Effector CD4-positive, alpha-beta T cell (primary cell): ENCODE measurements at regions not wholly inside any gene's neighbourhood (a gene's known extent, or its start where the extent isn't known, plus 50 kb on each side); places are given as distances from the start of the nearest gene placed in this dataset.

Experiments
- DNase-seq: peaks from one replicate; pipeline ENCODE4 v3.0.0-alpha.2; 2020

DNA sequence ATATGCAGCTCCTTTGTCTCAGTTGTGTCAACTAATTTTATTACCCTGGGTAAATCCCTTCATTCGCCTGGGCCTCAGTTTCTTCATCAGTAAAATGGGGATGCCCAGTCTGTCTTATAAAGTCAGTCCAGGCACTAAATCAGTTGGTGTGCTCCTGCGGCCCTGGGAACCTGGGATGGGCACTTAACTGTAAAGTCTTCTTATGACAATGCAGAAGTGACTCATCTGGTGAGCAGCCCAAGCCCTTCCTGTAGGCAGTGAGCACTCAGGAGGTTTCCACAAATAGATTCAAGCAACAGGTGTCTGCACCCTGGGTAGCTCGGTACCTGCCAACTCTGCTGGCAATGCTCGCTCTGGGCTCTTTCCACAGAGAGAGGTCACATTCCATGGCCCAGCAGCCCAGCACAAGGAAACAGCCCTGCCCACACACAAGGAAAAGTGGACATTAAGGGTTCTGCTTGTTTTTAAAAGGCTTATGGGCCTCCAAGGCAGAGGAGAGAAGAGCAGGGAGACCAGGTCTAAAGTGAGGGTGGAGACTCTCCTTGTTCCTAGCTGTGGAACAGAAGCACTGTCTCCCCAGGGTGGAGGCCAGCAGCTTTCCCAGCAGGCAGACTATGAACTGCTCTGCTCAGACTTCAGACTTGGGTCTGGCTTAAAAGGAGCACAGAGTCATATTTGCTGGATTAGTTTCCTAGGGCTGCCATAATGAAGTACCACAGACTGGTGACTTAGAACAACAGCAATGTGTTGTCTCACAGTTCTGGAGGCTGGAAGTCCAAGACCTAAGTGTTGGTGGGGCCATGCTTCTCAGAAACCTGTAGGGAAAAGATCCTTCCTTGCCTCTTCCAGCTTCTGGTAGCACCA, 89.7 kb upstream of the ADRA1B start:
- DNase-seq, result no peak

DNA sequence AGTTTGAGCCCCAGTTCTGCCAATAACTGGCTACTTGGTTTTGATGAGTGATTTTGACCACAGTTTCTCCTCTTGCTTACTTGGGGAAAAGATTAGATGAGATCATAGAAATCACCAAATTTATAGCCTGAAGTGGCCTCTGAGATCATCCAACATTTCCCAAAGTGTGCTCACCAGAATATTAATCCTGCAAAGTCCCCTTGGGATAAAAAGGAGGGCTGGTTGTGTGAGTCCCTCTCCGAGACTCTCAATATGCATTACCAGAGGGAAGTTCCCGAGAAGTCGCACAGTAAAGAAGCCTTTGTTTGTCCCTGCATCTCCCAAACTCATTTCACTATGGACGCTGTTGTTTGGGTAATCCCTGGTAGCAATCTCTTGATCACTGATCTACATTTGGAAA, 88.4 kb upstream of the ADRA1B start:
- no peak for DNase-seq

DNA sequence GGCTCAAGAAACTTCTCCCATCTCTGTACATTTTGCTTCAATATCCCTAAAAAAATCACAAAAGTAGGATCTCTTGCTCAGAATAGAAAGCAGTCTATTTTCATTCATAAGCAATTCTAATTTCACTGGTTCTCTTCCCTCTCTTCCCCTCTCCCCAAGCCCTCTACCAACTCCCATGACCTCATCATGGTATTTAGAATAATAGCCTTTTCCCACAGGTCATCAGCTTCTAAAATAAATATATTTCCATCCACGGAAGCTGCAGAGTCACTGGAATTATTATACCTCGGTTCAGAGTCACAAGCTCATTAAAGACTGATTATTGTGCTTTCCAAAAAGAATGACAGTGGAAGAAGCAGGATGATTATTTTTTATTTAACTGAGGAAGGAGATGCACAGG, 84.2 kb upstream of the ADRA1B start:
- DNase-seq, result no peak

DNA sequence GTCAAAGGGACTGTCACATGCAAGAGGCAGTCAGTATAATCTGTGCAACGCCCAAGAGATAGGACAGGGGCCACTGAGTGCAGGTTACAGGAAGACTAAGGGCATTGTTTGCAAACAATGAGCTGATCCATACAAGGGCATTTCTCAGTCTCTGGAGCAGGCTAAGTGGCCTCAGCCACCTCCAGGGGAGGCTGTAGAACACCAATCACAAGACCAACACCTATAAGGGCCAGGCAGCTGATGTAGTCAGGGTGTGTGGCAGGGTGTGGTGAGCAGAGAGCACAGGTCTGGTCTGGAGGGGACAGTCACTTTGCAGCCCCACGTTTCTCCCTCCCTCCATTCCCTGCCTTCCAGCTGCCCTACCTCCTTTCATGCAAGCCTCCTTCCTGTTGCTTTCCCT, 83.2 kb upstream of the ADRA1B start:
- DNase-seq, result no peak

DNA sequence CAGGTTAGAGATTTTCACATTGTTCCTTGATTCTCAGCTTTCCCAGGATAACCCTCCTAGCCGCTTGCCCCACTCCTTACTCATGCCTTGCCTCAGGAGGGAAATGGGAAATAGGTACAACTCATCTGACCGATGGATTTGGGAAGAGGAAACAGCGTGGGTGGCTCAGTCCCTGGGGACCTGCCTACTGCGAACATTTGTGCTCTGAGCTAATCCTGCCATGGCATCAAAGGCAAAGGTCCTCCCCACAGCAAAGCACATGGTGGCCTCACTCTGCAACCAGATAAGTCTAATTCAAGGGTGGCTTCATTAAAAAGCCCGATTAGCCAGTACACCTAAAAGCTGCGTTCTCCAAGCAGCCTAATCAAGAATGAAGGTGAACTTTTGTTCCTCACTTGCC, 82.4 kb upstream of the ADRA1B start:
- no peak for DNase-seq

DNA sequence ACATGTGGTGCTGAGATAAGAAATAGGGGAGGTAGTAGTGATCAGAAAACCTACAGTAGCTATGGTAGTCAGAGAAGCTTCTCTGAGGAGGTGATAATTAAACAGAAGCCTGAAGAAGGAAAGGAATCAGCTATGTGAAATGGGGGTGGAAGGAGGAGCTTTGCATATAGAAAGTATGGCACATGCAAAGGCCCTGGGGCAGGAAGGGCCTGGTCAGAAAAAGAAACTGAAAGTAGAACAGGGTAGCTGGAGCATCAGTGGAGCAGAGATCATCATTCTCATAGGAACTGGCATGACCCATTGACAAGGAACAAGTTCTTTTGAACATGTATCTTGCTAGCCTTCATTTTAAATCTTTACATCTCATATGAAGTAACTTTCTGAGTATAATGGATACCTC, 80.7 kb upstream of the ADRA1B start:
- DNase-seq, result no peak

DNA sequence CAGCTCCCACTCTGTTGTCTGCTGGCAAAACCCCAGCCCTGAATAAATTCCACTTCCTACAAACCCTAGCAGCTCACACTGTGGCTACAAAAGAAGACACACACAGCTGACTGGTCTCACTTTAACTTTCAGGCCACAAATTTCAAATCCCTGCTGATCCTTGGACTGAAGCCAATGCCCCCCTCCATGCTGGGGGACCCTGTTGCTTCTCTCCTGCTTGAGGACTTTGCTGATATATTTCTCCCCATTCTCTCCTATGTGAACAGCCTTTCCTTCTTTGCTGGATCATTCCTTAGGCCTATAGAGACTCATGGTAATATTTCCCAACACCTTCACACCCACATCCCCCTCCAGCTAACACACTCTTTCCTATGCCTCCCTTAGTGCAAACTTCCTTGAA, 79.6 kb upstream of the ADRA1B start:
- DNase-seq, result no peak

DNA sequence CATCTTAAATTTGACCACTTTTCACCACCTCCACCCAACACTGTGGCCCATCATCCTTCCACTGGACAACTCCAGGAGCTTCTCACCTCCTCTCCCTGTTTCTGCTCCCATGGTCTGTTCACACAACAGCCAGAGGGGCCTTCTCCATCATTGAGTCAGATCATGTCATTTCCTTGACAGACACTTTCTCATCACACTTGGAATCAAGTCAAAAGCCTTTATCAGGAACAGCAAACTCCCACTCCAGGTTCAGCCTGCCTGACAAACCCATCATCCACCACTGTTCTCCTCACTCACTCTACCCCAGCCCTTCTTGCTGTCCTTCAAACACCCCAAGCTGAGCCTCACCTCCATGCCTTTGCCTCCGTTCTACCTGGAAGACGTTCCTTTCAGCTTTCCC, 78.4 kb upstream of the ADRA1B start:
- DNase-seq, result no peak

DNA sequence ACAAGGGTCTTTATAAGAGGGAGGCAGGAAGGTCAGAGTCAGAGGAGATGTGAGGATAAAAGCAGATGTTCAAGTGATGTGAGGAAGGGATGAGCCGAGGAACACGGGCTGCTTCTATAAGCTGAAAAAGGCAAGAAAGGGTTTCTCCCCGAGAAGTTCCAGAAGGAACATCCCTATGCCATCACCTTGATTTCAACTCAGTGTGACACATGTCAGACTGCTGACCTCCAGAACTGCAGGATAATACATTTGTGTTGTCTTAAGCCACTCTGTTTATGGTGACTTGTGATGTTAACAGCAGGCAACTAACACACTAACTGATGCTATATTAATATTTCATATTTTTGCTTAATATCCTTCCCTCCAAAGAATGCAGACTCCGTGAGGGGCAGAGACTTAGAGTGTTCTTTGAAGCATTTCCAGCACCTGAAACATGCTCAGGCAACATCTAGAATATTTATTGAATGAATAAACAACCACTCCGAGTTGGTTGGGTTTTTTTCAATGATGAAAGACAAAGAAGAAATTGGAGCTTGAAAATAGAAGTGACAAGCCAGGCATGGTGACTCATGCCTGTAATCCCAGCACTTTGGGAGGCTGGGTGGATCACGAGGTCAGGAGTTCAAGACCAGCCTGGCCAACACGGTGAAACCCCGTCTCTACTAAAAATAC, 77.6 kb upstream of the ADRA1B start:
- no peak for DNase-seq

DNA sequence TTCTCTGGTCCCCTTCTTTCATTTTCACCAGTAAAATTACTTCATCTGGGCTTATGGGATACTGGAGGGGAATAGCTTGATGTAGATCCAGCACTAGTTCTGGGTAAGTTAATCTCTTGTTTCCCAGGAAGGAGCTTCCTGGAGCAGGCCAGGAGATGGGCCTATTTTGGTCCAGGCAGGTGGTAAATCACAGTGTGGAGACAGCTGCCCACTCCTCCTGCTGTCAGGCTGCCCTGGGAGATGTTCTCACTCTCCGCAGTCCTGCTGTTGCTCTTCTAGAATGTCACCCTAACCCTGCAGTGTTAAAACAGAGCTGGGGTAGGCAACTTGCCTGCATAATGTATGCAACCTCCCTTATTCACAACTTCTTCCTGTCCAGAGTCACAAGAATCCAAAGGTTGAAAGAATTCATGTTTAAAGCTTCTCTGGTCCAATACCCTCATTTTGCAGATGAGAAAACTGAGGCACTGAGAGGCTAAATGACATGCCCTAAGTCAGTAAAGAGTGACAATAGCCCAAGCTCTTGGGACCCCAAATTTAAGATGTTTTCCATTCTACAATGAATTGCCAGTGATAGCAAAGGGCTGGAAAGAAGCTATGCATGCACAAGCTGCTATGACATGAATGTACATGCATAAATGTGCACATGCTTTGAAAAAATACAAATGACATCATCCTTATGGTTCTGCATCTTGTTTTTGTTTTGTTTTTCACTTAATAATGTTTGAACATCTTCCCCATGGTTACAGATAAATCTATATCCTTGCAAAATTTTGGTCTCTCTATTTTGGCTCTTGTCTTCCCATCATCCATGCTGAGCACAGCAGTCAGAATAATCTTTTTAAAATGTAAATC, 71.8 kb upstream of the ADRA1B start:
- no peak for DNase-seq

DNA sequence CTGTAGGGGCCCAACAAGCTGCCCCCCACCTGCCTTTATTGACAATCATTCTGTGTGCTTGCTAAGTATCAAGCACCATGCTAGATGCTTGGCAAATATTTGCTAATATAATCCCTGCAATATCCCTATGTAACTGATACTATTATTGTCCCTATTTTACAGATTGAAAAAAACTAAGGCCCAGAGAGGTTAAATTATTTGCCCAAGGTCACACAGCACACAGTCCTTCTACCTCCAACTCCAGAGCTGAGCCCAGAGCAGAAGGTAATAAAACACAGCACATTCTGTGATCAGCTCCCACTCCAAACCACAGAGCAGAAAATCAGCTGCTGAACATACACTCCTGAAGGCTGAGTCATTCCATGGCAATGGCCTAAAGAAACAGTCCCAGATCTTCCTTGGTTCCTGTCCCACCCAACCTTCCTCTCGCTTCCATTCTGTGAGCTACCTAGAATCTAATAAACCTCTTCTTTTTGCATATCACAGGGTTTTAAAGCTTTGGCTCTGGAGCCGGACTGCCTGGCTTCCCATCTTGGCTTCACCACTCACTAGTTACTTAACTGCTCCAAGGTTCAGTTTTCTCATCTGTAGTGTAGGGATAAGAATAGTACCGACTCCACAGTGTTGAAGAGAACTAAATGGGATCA, 66.7 kb upstream of the ADRA1B start:
- no peak for DNase-seq

DNA sequence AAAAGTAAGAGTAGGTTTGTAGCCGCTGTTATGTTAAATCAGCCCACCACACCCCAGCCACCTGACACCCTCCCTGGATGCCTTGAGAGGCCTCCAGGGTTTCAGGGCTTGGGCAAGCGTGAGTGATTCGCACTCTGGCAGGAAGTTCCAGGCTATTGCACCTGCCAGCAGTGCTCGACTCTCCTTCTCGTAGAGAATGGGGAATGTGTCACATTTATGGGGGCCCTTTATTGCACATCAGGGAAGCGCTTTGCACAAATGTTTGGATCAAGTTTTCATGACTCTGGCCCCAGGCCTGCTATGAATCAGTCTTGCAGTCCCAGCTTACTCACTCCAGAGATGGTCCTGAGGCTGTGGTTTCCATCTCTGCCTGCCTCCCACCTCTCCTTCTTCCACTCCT, 66.1 kb upstream of the ADRA1B start:
- DNase-seq, result no peak

DNA sequence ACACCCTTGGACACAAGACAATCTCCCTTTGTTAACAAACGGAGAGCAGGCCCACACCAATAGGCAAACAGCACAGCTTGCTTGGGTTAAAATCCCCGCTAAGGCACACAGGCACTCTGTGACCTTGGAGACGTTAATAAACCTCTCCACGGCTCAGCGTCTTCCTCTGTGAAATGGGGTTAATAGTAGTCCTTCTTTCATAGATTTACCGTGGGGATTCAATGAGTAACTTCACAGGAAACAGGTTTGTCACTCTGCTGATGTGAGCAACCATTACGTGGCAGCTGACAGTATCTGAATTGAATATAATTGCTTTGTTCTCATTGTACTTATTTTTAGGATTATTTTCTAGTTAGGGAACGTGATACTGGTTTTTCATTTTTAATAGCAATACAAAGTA, 65.2 kb upstream of the ADRA1B start:
- no peak for DNase-seq

DNA sequence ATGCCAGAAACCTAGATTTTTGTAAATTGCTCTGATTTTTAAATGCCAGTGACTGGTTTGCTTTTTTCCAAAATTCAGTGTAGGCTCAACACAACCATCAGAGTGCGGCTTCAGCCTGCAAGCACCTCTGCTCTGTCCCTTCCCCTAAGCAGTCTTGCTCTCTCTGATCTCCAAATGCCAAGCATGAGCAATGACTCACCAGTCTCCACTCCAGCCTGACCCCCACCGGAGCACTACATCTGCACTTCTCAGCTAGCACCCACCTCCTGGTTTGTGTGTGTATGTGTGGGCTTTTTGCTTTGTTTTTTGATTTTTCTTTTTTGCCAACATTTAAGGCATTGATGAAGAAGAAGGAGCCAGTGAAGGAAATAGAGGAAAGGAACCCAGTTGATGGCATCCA, 61.4 kb upstream of the ADRA1B start:
- no peak for DNase-seq

DNA sequence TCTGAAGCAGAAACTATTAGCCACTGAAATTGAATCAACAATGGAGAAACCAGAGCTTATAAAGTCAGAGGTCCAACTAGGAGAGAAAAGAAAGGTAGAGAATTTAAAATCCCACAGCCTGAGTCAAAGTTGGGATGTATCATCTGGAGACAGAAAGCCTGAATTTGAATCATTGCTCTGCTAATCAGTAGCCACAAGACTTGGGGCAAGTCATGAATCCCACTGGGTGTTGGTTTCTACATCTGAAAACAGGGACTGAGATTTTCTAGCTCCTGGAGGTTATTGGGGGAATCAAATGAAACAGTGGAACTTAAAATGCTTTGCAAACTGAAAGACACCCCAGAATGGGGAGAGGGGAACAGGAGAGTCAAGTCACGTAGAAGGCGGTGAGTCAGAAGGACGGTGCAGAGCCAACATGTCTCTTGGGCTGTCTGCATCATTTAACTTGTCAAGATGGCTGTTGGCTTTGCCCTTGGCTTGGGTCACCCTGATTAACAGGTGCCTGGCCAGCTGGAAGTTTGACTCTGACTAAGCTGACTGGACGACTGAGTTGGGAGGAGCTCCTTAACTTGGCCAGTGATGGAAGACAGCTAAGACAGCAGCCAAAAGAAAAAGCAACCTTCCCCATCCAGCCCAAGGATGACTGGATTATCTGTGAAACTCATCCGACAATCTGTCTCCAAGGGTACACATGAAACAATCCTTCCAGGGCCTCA, 60.6 kb upstream of the ADRA1B start:
- no peak for DNase-seq

DNA sequence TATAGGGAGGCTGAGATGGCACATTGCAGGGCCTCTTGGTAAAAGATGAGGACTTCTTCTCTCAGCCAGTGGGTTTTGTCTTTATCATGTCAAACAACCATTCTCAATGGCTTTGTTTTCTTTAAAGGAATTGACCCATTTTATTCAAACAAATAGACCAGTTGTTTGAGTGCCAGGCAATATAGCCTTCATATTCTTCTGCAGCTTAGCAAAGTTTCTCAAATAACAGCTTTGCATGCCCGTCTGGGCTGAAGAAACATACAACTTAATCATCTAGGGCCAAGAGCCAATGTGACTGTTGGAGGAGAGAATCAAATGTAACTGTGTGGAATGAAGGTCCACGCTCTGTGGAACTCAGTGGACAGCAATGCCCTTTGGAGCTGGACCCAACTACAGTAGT, 57.4 kb upstream of the ADRA1B start:
- no peak for DNase-seq

DNA sequence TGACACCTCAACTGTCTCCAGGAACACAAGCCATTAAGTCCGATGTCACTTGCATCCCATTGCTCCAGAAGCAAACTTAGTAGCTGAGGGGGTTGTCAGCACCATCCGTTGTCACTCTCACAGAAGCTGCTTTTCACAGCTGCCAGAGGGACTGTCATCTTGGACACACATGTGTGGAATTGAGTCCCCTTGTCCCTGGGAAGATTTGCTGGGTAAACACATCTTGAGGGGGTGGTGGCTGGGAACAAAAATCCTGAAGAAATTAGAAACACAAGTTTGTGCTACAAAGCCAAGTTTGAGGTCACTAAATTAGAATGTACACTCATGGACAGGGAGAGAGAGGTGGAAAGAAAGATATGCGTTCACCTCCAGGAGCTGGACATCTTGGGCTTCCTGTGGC, 55.2 kb upstream of the ADRA1B start:
- no peak for DNase-seq

DNA sequence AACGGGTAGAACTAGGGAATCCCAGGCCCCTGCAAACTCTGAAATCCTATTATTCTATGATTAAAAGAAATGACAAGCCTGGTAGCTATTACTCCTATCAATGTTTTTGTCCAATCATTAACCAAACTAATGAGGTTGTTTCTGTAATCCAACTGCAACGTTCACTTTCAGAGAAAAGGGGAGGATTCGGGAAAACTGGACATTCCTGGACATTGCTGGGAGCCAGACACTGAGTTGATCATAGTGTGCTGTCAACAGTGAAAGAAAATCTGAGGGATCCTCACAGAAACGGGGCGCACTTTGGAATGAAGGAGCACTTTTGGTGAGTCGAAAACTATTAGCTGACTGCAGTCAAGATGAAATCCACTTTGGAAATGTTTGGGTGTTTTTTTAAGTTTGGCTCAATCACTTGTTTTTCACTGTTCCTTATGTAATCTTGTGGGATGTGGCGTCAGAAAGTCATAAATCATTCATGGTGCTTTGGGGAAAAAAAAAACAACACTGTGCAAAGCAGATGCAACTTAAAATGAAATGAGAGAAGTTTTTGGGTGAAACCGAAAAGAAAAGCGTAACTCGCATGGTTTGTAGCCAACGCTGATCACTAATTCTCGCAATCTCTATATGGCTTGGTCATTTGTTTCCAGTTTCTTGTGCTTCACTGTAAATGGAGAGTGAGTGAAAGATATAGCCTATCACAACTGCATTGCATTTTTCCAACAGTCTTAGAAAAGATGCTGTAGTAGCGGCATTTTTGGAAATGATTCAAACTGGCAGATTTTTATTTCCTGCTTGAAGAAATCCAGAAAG, 51.2 kb upstream of the ADRA1B start:
- DNase-seq, result no peak

DNA sequence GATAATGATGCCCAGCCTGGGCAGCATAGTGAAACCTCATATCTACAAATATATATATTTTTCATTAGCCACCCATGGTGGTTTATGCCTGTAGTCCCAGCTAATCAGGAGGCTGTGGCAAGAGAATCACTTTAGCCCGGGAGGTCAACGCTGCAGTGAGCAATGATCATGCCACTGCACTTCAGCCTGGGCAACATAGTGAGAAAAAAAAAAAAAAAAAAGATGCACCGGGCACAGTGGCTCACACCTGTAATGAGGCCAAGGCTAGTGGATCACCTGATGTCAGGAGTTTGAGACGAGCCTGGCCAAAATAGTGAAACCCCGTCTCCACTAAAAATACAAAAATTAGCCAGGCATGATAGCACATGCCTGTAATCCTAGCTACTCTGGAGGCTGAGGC, 50.2 kb upstream of the ADRA1B start:
- no peak for DNase-seq
